ENCODE measurements at regions not wholly inside any gene's neighbourhood (a gene's known extent, or its start where the extent isn't known, plus 50 kb on each side); places are given as distances from the start of the nearest gene placed in this dataset.

DNA sequence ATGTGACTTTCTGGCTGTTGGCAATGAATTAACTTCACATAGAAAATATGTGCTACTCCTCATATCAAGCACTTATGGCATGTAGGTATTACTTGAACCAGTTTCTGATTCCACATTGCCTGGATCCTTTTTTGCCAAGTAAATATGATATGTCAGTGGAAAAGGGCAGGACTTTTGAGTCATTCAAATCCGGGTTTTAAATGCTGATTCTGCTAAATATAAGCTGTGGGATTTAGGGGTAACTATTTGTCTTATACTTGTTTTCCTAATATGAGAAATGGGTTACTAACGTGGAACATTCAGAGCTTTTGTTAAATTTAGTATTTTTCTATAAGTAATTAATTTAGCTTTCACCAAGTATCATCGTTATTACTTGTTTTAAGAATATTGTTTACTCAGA is 108.0 kb upstream of the HGF start:
- intact Hi-C loops (cut with DNase I, micrococcal nuclease), result no loop called here
- no peak for ATAC-seq
- TF ChIP-seq, protein P1, sequence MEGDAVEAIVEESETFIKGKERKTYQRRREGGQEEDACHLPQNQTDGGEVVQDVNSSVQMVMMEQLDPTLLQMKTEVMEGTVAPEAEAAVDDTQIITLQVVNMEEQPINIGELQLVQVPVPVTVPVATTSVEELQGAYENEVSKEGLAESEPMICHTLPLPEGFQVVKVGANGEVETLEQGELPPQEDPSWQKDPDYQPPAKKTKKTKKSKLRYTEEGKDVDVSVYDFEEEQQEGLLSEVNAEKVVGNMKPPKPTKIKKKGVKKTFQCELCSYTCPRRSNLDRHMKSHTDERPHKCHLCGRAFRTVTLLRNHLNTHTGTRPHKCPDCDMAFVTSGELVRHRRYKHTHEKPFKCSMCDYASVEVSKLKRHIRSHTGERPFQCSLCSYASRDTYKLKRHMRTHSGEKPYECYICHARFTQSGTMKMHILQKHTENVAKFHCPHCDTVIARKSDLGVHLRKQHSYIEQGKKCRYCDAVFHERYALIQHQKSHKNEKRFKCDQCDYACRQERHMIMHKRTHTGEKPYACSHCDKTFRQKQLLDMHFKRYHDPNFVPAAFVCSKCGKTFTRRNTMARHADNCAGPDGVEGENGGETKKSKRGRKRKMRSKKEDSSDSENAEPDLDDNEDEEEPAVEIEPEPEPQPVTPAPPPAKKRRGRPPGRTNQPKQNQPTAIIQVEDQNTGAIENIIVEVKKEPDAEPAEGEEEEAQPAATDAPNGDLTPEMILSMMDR (IDR thresholded peaks at IDR 0.05), result no peak

GRCh38 chr7:81873559-81873958 is 103.7 kb upstream of the HGF start:
- H3K9me3 ChIP-seq, result no peaks in the 10 kb centered on the region
- H3K4me1 ChIP-seq (ENCODE audit: low read depth), result no peaks in the 10 kb centered on the region
- H3K36me3 ChIP-seq (ENCODE audit: low read depth), result no peaks in the 10 kb centered on the region
- DNase-seq (no peak), ATAC-seq (no peak)
- TF ChIP-seq, protein P1 (IDR thresholded peaks at IDR 0.05), result no peak
- no peak overlapping the region for H3K4me3 ChIP-seq
- intact Hi-C loops (cut with DNase I, micrococcal nuclease), result no loop called here

More for the DNA sequence above, 108.0 kb upstream of the HGF start:
- no peaks in the 10 kb centered on the region for H3K9me3 ChIP-seq
- H3K36me3 ChIP-seq (ENCODE audit: low read depth), result no peaks in the 10 kb centered on the region
- no peaks in the 10 kb centered on the region for H3K4me1 ChIP-seq (ENCODE audit: low read depth)
- no peak for DNase-seq
- H3K4me3 ChIP-seq, result no peak overlapping the region

DNA sequence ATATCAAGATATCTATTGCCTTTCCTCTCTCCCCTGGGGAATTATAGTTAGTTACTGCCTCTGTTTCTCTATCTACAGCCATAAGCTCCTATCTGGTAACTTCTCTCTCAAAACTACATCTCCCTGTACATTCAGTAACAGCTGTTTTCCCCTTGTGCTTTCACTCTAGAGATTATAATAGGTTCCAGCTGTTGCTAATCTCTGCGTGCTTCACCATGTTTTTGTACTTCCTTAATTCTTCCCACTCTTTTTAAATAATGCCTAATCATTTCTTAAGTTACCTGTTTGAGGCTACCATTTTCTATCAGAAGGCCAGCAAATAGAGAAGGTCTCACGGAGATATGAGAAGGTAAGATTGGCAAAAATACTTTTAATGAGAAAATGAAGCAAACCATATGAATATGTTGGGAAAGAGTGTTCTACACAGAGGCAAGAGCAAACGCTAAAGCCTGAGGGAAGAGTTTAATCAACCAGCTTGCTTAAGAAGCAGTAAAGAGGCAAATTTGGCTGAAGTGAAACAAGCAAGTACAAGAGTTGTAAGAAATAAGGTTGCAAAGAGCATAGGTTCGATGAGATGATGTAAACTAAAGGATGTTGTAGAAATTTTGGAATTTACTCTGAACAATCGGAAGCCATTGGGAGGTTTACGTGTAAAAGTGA is 101.9 kb upstream of the HGF start:
- intact Hi-C loops (cut with DNase I, micrococcal nuclease), result no loop called here
- Histone ChIP-seq H3K4me1 (ENCODE audit: low read depth) (no peaks in the 10 kb centered on the region), H3K4me3 (no peak overlapping the region), H3K36me3 (ENCODE audit: low read depth) (no peaks in the 10 kb centered on the region), H3K9me3 (no peaks in the 10 kb centered on the region)
- ATAC-seq (no peak), DNase-seq (no peak)
- TF ChIP-seq, protein P1 (IDR thresholded peaks at IDR 0.05), result no peak

- no peak for DNase-seq
- no peak for ATAC-seq
- H3K9me3 ChIP-seq, result no peaks in the 10 kb centered on the region
- H3K4me1 ChIP-seq (ENCODE audit: low read depth), result no peaks in the 10 kb centered on the region
- H3K4me3 ChIP-seq, result no peak overlapping the region
- H3K36me3 ChIP-seq (ENCODE audit: low read depth), result no peaks in the 10 kb centered on the region
- intact Hi-C loops (cut with DNase I, micrococcal nuclease), result no loop called here
- TF ChIP-seq, protein P1 (IDR thresholded peaks at IDR 0.05), result no peak
These were observed 100.8 kb upstream of the HGF start for GRCh38 chr7:81870608-81871007.

DNA sequence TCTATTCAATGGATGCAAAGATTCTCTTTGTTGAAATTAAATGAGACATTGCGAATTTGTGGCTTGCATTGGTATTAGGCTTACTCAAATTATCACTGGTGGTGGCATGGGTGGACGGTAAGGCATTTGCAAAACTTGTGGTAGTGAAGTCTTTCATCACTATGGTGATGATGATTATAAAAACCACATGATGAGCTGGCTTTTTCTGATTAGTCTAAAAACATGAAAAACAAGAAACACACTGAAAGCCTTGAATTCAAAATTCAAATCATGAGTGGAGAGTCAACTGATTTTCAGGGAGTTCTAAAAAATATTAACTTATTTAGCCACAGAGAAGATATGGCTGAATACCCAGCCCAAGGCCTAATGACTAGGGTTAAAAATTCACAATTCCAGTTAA is 99.8 kb upstream of the HGF start:
- no peaks in the 10 kb centered on the region for H3K4me1 ChIP-seq (ENCODE audit: low read depth)
- no peaks in the 10 kb centered on the region for H3K36me3 ChIP-seq (ENCODE audit: low read depth)
- no peak for ATAC-seq
- intact Hi-C loops (cut with DNase I, micrococcal nuclease), result no loop called here
- TF ChIP-seq, protein P1 (IDR thresholded peaks at IDR 0.05), result no peak
- no peak for DNase-seq
- H3K4me3 ChIP-seq, result no peak overlapping the region
- H3K9me3 ChIP-seq, result no peaks in the 10 kb centered on the region

GRCh38 chr7:81865754-81866153 is 95.9 kb upstream of the HGF start:
- no peak for DNase-seq
- no peak for ATAC-seq
- intact Hi-C loops (cut with DNase I, micrococcal nuclease), result no loop called here

More at GRCh38 chr7:81865754-81866153, 95.9 kb upstream of the HGF start:
- Histone ChIP-seq H3K4me1 (ENCODE audit: low read depth) (no peaks in the 10 kb centered on the region), H3K9me3 (no peaks in the 10 kb centered on the region), H3K4me3 (no peak overlapping the region), H3K36me3 (ENCODE audit: low read depth) (no peaks in the 10 kb centered on the region)
- TF ChIP-seq, protein P1 (IDR thresholded peaks at IDR 0.05), result no peak
